ENCODE measurements at regions not wholly inside any gene's neighbourhood (a gene's known extent, or its start where the extent isn't known, plus 50 kb on each side); places are given as distances from the start of the nearest gene placed in this dataset.

GRCh38 chr5:32504329-32504988 lies 59.9 kb upstream of the ZFR start:
- no peak for DNase-seq (ENCODE audit: low read depth)

- no peak for DNase-seq (ENCODE audit: low read depth)
These were observed 58.7 kb upstream of the ZFR start for GRCh38 chr5:32503261-32503660.

GRCh38 chr5:32501071-32502002 lies 56.8 kb upstream of the ZFR start:
- DNase-seq (ENCODE audit: low read depth) = no peak

- no peak for DNase-seq (ENCODE audit: low read depth)
These were observed 55.6 kb upstream of the ZFR start for GRCh38 chr5:32500181-32500580.

GRCh38 chr5:32499261-32499660 lies 54.7 kb upstream of the ZFR start:
- DNase-seq (ENCODE audit: low read depth) = no peak

- no peak for DNase-seq (ENCODE audit: low read depth)
These were observed 53.9 kb upstream of the ZFR start for GRCh38 chr5:32498484-32498883.

- no peak for DNase-seq (ENCODE audit: low read depth)
These were observed 51.6 kb upstream of the ZFR start for GRCh38 chr5:32496104-32496503.

GRCh38 chr5:32494827-32495226 lies 50.3 kb upstream of the ZFR start:
- DNase-seq (ENCODE audit: low read depth) = no peak
